GM21528 (cell line): ENCODE measurements at regions not wholly inside any gene's neighbourhood (a gene's known extent, or its start where the extent isn't known, plus 50 kb on each side); places are given as distances from the start of the nearest gene placed in this dataset.

Source experiments
- ATAC-seq: cut with Tn5 transposase; IDR thresholded peaks from one replicate; pipeline ENCODE4 v1.9.1; 2021; ENCODE audit warnings: mild to moderate bottlenecking, moderate library complexity; ENCODE audit not compliant: unreplicated experiment, low FRiP score

GRCh38 chr20:60064554-60065196, 106.5 kb downstream of the CDH26 start:
- no peak for ATAC-seq

DNA sequence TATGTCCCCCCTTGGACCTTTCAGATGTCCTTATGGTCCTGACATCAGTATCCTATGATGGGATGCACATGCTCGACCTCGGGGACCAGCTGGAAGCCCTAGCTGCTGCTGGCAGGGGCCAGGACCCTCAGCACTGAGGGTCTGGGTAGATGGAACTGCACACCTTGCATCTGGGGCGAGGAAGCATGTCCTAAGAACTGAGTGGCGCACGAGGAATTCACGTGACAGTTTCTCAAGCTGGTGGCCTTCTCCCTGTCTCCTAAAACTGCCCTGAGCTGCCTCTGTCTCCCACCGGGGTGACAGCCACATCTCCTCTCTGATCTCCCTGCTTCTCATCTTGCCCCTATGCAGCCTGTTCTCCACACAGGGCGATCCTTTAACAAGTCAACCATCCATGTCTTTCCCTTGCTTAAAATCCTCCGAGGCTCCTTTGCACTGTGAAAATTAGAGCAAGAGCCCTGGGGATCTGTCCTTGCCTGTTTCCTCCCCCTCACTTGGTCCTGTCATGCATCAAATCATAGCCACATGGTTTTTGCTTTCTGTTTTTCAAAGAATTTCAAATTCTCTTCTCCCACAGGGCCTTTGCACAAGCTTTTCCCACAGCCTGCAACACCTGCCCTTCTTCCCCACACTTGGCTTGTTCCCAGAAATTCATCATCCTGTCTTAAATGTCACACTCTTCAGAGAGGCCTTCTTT, 107.7 kb downstream of the CDH26 start:
- ATAC-seq = no peak

- no peak for ATAC-seq
These were observed 108.2 kb downstream of the CDH26 start for GRCh38 chr20:60066438-60066823.

GRCh38 chr20:60068509-60068908, 110.3 kb downstream of the CDH26 start:
- no peak for ATAC-seq

DNA sequence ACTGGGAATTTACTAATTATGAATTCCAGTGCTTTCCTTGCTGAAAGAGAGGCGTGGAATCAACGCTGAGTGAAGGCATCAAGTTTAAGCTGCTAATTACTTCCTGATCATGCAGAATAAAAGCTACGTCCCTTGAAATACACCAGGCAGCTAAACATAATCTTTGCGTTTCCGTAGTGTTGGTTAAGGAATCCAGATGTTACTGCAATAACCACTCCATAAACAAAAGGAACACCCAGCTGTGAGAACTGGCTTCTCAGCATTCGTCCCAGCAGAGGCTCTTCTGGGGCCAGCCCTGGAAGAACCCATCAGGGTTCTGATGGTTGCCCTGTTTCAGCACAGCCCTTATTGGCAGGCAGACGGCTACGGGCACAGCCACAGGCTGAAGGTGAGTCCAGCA, 111.4 kb downstream of the CDH26 start:
- ATAC-seq = no peak

DNA sequence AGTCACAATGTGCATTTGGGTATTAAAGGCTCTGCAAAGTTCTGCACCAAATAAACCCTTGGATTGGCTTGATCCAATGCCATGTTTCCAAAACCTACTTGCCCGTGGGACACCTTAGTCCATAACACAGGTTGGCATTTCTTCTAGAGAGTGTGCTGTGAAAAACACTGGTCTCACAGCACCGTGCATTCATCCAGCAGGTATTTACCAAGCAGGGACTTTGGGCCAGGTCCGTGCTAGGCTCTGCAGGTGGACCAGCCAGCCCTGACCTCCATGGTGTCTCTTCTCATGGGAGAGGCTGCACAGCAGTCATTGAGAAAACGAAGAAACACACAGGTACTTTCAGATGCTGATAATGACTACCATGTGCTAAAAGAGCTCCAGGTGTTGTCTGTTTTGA, 112.6 kb downstream of the CDH26 start:
- ATAC-seq = no peak

GRCh38 chr20:60071965-60072364, 113.7 kb downstream of the CDH26 start:
- ATAC-seq = no peak

GRCh38 chr20:60073086-60073485, 114.9 kb downstream of the CDH26 start:
- ATAC-seq = no peak

GRCh38 chr20:60073504-60073903, 115.3 kb downstream of the CDH26 start:
- ATAC-seq = no peak

DNA sequence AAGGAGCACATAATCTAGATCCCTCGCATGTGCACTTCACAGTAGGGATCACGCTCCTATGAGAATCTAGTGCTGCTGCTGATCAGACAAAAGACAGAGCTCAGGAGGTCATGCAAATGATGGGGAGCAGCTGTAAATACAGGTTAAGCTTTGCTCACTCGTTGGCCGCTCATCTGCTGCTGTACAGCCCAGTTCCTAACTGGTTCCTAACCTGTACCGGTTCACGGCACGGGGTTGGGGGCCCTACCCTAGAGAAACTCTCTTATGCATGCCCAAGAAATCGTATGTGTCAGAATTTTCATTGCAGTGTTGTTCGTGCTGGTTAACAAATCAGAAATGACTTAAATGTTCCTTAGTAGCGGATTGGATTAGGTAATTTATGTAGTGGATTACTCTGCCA, 116.1 kb downstream of the CDH26 start:
- ATAC-seq = no peak

DNA sequence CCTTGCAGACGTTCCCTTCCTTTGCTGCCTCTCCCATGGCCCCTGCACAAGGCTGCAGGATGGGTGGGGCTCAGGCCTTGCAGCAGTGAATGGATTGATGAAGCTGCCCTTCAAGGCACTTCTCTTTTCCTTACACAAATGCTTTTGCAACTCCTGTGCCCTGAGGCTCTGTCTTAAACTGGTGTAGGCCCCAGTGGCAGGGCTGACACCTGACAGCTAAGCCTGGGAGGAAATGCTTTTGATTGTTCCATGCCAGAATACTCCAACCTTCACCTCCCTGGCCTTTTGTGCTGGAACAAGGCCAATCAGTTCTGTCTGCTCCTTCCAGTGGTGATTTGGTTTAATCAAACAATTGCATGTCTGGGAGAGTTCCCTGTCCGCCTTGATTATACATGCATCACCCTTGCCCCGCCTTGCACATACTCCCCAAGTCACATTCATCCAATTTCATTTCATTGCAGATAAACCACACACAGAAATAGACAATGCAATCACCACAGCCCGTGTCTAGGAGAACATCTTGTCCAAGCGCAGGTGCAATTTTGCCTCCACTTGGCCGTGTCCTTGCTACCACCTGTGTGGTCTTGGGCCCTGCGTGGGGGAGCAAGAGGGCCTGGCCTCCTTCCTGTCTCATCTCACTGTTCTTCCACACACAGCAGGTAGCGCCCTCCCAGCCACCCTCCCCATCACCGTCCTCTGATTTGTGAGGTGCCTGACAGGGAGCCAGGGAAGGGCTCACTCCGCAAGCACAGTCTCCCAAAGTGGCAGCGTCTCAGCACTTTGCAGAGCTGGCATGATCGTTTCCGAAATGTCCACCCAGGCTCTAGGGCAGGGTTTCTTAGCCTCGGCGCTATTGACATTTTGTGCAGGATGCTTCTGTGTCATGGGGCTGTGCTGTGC, 120.4 kb downstream of the CDH26 start:
- ATAC-seq = no peak

GRCh38 chr20:60080401-60080800, 122.2 kb downstream of the CDH26 start:
- ATAC-seq = no peak

DNA sequence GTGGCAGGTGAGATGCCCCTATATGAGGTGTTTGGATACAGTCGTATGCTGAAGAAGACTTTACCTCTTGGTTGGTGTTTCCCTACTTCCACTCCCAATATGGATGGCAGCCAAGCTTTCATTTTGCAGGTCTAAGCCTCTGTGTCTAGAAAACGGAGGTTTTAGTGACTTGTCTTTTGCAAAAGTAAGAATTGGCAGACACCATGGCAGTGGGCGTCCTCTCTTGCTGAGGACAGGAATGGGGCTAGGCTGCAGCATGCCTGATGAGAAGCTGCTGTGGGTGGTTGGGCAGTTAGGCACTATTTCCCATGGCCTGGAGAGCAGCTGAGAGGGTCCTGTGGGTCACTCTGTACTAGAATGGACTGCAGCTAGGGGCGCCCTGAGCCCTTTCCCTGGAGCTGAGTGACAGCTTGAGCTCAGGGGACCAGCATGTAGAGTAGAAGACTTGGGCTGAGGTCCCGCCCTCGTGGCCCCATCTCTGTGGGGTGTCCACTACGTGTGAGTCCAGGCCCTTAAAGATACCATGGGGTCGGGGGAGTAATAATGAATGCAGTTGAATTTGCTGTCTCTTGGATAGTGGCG, 127.4 kb downstream of the CDH26 start:
- no peak for ATAC-seq

GRCh38 chr20:60086821-60087562, 128.8 kb downstream of the CDH26 start:
- ATAC-seq = no peak

DNA sequence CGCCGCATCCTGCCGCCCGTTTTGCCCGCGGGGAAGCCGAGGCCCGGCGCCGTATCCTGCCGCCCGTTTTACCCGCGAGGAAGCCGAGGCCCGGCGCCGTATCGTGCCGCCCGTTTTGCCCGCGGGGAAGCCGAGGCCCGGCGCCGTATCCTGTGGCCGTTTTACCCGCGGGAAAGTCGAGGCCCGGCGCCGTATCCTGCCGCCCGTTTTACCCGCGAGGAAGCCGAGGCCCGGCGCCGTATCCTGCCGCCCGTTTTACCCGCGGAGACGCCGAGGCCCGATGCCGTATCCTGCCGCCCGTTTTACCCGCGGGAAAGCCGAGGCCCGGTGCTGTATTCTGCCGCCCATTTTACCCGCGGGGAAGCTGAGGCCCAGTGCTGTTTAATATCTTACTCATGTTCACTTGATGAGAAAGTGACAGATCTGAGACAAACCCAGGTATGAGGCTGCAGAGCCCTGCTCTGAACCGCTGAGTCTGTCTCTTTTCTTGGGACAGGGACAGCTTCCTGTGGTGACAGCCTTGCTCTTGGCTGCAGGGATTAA, 129.4 kb downstream of the CDH26 start:
- no peak for ATAC-seq

DNA sequence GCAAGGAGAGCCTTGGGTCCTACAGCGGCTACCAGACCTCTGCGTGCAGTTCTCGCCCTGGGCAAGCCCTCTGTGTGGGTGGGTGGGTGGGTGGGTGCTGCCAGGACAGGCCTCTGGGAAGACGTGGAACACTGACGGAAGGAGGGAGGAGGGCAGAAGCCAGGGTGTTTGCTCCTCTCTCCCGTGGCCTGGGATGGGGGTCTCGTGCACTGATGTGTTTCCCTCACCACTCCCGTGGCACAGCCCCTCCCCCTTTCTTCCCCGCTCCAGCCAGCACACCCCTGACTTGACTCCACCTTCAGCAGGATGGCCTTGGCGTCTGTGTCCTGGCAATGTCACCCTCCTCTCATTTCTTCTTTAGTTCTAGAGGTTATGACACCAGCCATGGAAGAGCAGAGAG, 130.0 kb downstream of the CDH26 start:
- ATAC-seq = no peak

GRCh38 chr20:60090631-60091030, 132.4 kb downstream of the CDH26 start:
- no peak for ATAC-seq

DNA sequence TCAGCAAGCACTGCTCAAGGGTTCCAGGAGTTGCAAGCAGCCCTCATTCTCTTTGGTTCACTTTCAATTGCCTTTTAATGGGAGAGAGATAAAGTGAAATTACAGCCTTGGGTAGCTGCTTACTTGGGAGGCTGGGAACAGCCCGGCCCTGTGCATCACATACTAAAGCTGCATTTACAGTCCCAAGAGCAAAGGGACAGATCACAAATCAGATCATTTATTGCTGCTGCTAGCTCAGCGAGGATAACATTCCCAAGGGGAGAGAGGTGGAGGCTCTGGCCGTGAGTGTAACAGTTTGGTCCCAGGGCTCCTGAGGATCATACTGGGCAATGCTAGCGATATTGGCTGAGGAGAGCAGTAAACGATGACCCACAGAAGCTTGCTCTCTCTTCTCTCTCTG, 133.1 kb downstream of the CDH26 start:
- ATAC-seq = no peak

DNA sequence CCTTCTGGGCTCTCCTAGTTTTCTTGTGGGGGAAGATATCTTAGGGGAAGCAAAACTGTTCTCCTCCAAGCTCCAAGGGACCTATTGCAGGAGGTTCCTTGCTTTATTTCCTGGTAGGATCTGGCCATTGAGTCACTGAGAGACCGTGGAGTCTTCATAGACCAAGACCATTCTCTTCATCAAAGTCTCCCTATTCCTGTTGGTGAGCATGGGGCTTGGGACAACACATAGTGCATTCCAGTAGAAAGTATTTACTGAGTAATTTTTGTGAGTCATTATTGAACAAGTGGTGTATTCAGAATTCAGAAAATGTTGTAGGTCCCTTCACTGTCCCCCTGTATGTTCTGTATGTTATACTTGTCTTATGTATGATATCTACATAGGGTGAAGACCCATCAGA, 133.6 kb downstream of the CDH26 start:
- no peak for ATAC-seq

DNA sequence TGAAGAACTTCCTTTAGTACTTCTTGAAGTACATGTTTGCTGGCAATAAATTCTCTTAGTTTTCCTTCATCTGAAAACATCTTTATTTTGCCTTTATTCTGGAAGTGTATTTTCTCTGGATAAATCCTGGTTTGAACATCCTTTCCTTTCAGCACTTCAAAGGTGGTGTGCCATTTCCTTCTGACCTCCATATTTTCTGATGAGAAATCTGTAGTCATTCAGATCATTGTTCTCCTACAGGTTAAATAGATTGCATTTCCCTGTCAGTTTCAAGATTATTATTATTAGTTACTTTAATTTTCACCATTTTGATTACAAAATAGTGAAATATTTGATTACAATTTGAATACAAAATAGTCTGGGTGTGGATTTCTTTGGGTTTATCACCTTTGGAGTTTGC, 134.5 kb downstream of the CDH26 start:
- no peak for ATAC-seq
